H9 (cell line): ENCODE measurements at regions not wholly inside any gene's neighbourhood (a gene's known extent, or its start where the extent isn't known, plus 50 kb on each side); places are given as distances from the start of the nearest gene placed in this dataset.

Experiments
- DNase-seq: peaks from one replicate; pipeline ENCODE4 v3.0.0-alpha.2; 2017
- H2AFZ ChIP-seq: one replicate; pipeline ENCODE4 v1.6.1; 2013; ENCODE audit warnings: mild to moderate bottlenecking, low read length, control low read depth, moderate library complexity
- H2AK5ac ChIP-seq: 2 replicates; pipeline ENCODE4 v1.6.1; 2013; ENCODE audit warnings: low read length, control low read depth, mixed read lengths; ENCODE audit not compliant: insufficient read length
- H2BK120ac ChIP-seq: one replicate; pipeline ENCODE4 v1.6.1; 2013; ENCODE audit warnings: low read depth, mild to moderate bottlenecking, low read length, control low read depth, inconsistent platforms; ENCODE audit not compliant: poor library complexity, severe bottlenecking
- H2BK12ac ChIP-seq: 2 replicates; pipeline ENCODE4 v1.6.1; 2013; ENCODE audit warnings: low read length, control low read depth, mixed read lengths, low read depth; ENCODE audit not compliant: insufficient read length
- H2BK15ac ChIP-seq: 2 replicates; pipeline ENCODE4 v1.6.1; 2013; ENCODE audit warnings: low read depth, low read length, control low read depth
- H2BK20ac ChIP-seq: one replicate; pipeline ENCODE4 v1.6.1; 2013; ENCODE audit warnings: low read depth, mild to moderate bottlenecking, low read length, control low read depth, inconsistent platforms; ENCODE audit not compliant: poor library complexity, severe bottlenecking
- H2BK5ac ChIP-seq: 2 replicates; pipeline ENCODE4 v1.6.1; 2013; ENCODE audit warnings: low read length, control low read depth, mixed read lengths; ENCODE audit not compliant: insufficient read length
- H3K14ac ChIP-seq: 2 replicates; pipeline ENCODE4 v1.6.1; 2013; ENCODE audit warnings: low read length, control low read depth; ENCODE audit not compliant: insufficient read depth
- H3K18ac ChIP-seq: 2 replicates; pipeline ENCODE4 v1.6.1; 2013; ENCODE audit warnings: low read depth, mild to moderate bottlenecking, mixed read lengths, low read length, control low read depth; ENCODE audit not compliant: insufficient read length
- H3K23ac ChIP-seq: 2 replicates; pipeline ENCODE4 v1.6.1; 2013; ENCODE audit warnings: low read length, control low read depth, mixed read lengths, low read depth; ENCODE audit not compliant: insufficient read length
- H3K23me2 ChIP-seq: 2 replicates; pipeline ENCODE4 v1.6.1; 2013; ENCODE audit warnings: low read depth, mild to moderate bottlenecking, mixed read lengths, low read length, control low read depth; ENCODE audit not compliant: insufficient read length, poor library complexity, severe bottlenecking
- H3K27ac ChIP-seq: 2 replicates; pipeline ENCODE4 v1.5.1; 2013; ENCODE audit warnings: low read length, control low read depth, mixed read lengths, low read depth; ENCODE audit not compliant: insufficient read length
- H3K27me3 ChIP-seq: 2 replicates; pipeline ENCODE4 v1.6.1; 2013; ENCODE audit warnings: low read length, control low read depth, inconsistent platforms; ENCODE audit not compliant: insufficient read depth
- H3K4ac ChIP-seq: 2 replicates; pipeline ENCODE4 v1.6.1; 2013; ENCODE audit warnings: low read depth, mild to moderate bottlenecking, control low read depth, inconsistent platforms, low read length, moderate library complexity
- H3K4me1 ChIP-seq: 2 replicates; pipeline ENCODE4 v1.6.1; 2013; ENCODE audit warnings: low read length, control low read depth, inconsistent platforms; ENCODE audit not compliant: insufficient read depth
- H3K4me2 ChIP-seq: 2 replicates; pipeline ENCODE4 v1.6.1; 2013; ENCODE audit warnings: low read length, control low read depth, mixed read lengths; ENCODE audit not compliant: insufficient read length, insufficient read depth
- H3K56ac ChIP-seq: 2 replicates; pipeline ENCODE4 v1.6.1; 2013; ENCODE audit warnings: low read depth, mild to moderate bottlenecking, mixed read lengths, low read length, control low read depth; ENCODE audit not compliant: insufficient read length
- H3K79me1 ChIP-seq: 2 replicates; pipeline ENCODE4 v1.6.1; 2013; ENCODE audit warnings: low read depth, mild to moderate bottlenecking, moderate library complexity, low read length, control low read depth, inconsistent platforms; ENCODE audit not compliant: insufficient read depth, poor library complexity, severe bottlenecking
- H3K79me2 ChIP-seq: 2 replicates; pipeline ENCODE4 v1.6.1; 2013; ENCODE audit warnings: low read length, control low read depth, inconsistent platforms; ENCODE audit not compliant: insufficient read depth
- H3K9ac ChIP-seq: 2 replicates; pipeline ENCODE4 v1.6.1; 2013; ENCODE audit warnings: low read length, control low read depth, mixed read lengths; ENCODE audit not compliant: insufficient read length; ENCODE audit errors: extremely low read depth
- H3K9me3 ChIP-seq: one replicate; pipeline ENCODE4 v1.6.1; 2013; ENCODE audit warnings: low read depth, low read length, inconsistent platforms; ENCODE audit not compliant: control insufficient read depth
- H3T11ph ChIP-seq: one replicate; pipeline ENCODE4 v1.6.1; 2013; ENCODE audit warnings: mild to moderate bottlenecking, low read length, control low read depth, inconsistent platforms
- H4K20me1 ChIP-seq: one replicate; pipeline ENCODE4 v1.6.1; 2013; ENCODE audit not compliant: control insufficient read depth, insufficient read length, insufficient read depth
- H4K5ac ChIP-seq: 2 replicates; pipeline ENCODE4 v1.6.1; 2013; ENCODE audit warnings: low read depth, mild to moderate bottlenecking, mixed read lengths, low read length, control low read depth; ENCODE audit not compliant: insufficient read length
- H4K8ac ChIP-seq: replicated peaks from 2 replicates; pipeline ENCODE4 v1.6.1; 2013; ENCODE audit warnings: low read length, control low read depth, mixed read lengths, low read depth; ENCODE audit not compliant: insufficient read length
- H4K91ac ChIP-seq: 2 replicates; pipeline ENCODE4 v1.6.1; 2013; ENCODE audit warnings: low read depth, mild to moderate bottlenecking, moderate library complexity, mixed read lengths, low read length, control low read depth; ENCODE audit not compliant: insufficient read length
- H3K27ac Mint-ChIP-seq, 3 experiments: 2 replicates in 2 of 3; 3 replicates in 1 of 3; pipeline ENCODE4 v1.8.0; 2020 to 2021; ENCODE audit warnings: mixed read lengths in 3 of 3, mild to moderate bottlenecking in 1 of 3, moderate library complexity in 1 of 3
- H3K27me3 Mint-ChIP-seq: 2 replicates; pipeline ENCODE4 v1.8.0; 2021; ENCODE audit warnings: low read depth, mild to moderate bottlenecking, moderate library complexity, mixed read lengths
- H3K36me3 Mint-ChIP-seq, 3 experiments: 2 replicates in 2 of 3; 3 replicates in 1 of 3; pipeline ENCODE4 v1.8.0; 2020 to 2021; ENCODE audit warnings: low read depth in 3 of 3, mixed read lengths in 3 of 3; ENCODE audit not compliant: insufficient read depth in 1 of 3
- H3K4me1 Mint-ChIP-seq, 2 experiments: 2 replicates each; pipeline ENCODE4 v1.8.0; 2020; ENCODE audit warnings: mixed read lengths in 2 of 2
- H3K4me3 Mint-ChIP-seq, 2 experiments: 2 replicates in 1 of 2; 3 replicates in 1 of 2; pipeline ENCODE4 v1.8.0; 2020 to 2021; ENCODE audit warnings: mild to moderate bottlenecking in 2 of 2, mixed read lengths in 2 of 2, moderate library complexity in 1 of 2
- H3K9me3 Mint-ChIP-seq, 2 experiments: 2 replicates in 1 of 2; 3 replicates in 1 of 2; pipeline ENCODE4 v1.8.0; 2020; ENCODE audit warnings: mild to moderate bottlenecking in 2 of 2, mixed read lengths in 2 of 2, moderate library complexity in 1 of 2
- CTCF ChIP-seq: fragments of 200-600 bp; sonication (generic); conservative IDR thresholded peaks from 3 replicates; pipeline ENCODE4 v1.8.0; 2021; ENCODE audit warnings: antibody characterized with exemption, mild to moderate bottlenecking
- WGBS: extraction: QIAGEN DNeasy Blood & Tissue Kit; methylation state at CpG from one replicate; pipeline ENCODE4 v1.1.7; 2013; ENCODE audit warnings: missing lambda C conversion rate, low lambda C conversion rate, mixed read lengths; ENCODE audit not compliant: insufficient read length; ENCODE audit errors: extremely low coverage; 5-methylcytosine and 5-hydroxymethylcytosine counted together

GRCh38 chr16:9406038-9406712 lies 314.7 kb downstream of the HAPSTR1 start:
- H2AK5ac ChIP-seq: no peak overlapping the region
- no peak overlapping the region for H2BK20ac ChIP-seq
- no peak overlapping the region for H3K23ac ChIP-seq
- no peak overlapping the region for H3K4me3 Mint-ChIP-seq
- no peaks in the 10 kb centered on the region for H3K79me1 ChIP-seq
- no peak overlapping the region for H3T11ph ChIP-seq
- no peak overlapping the region for H3K4ac ChIP-seq
- peaks cover 2% of the 10 kb centered on the region for H4K20me1 ChIP-seq
- H3K27ac Mint-ChIP-seq: no peak overlapping the region
- H2BK120ac ChIP-seq: no peak overlapping the region
- H4K91ac ChIP-seq: no peak overlapping the region
- no CpG with 5 or more reads among the region's 4 CpGs for WGBS
- no peak for DNase-seq
- TF ChIP-seq CTCF: no peak
- no peak overlapping the region for H2BK15ac ChIP-seq
- no peak overlapping the region for H4K8ac ChIP-seq
- H3K4me1 Mint-ChIP-seq: peaks cover 5 to 6% of the 10 kb centered on the region in 2 experiments; a peak in 3 of 4 replicates
- no peaks in the 10 kb centered on the region for H3K27me3 Mint-ChIP-seq
- H3K56ac ChIP-seq: no peak overlapping the region
- H2AFZ ChIP-seq: no peak overlapping the region
- no peaks in the 10 kb centered on the region for H3K23me2 ChIP-seq
- H2BK12ac ChIP-seq: no peak overlapping the region
- 0 out of 2 replicates have a peak, but pooled peaks cover 2% of the 10 kb centered on the region for H3K79me2 ChIP-seq
- H3K36me3 Mint-ChIP-seq: no peaks in the 10 kb centered on the region; a peak in 1 of 7 replicates
- no peak overlapping the region for H3K4me2 ChIP-seq
- no peak overlapping the region for H3K9ac ChIP-seq
- H2BK5ac ChIP-seq: no peak overlapping the region
- H3K4me1 ChIP-seq: no peaks in the 10 kb centered on the region
- no peak overlapping the region for H3K27ac ChIP-seq
- H3K14ac ChIP-seq: no peak overlapping the region
- no peaks in the 10 kb centered on the region for H3K9me3 Mint-ChIP-seq
- peaks cover 3% of the 10 kb centered on the region; the same call in 1 of the 2 replicates for H3K27me3 ChIP-seq
- no peak overlapping the region for H4K5ac ChIP-seq
- no peaks in the 10 kb centered on the region for H3K9me3 ChIP-seq
- H3K18ac ChIP-seq: no peak overlapping the region
